ENCODE measurements at regions not wholly inside any gene's neighbourhood (a gene's known extent, or its start where the extent isn't known, plus 50 kb on each side); places are given as distances from the start of the nearest gene placed in this dataset.
"Not testable (repeated sequence)": the region's sequence is repeated elsewhere in the genome, so short reads cannot be mapped to it uniquely, and the experiment has no call there.

GRCh38 chr10:46645110-46645509 lies 66.2 kb downstream of the SYT15 start:
- DNase-seq; intact Hi-C loops (cut with DNase I): not testable (repeated sequence)

- not testable (repeated sequence) for DNase-seq
These were observed 67.2 kb downstream of the SYT15 start for GRCh38 chr10:46646132-46646531.

GRCh38 chr10:46650967-46651366 lies 72.0 kb downstream of the SYT15 start:
- DNase-seq; intact Hi-C loops (cut with DNase I): not testable (repeated sequence)

More at GRCh38 chr10:46646132-46646531, 67.2 kb downstream of the SYT15 start:
- intact Hi-C loops (cut with DNase I), result not testable (repeated sequence)

GRCh38 chr10:46657437-46657836 lies 78.5 kb downstream of the SYT15 start:
- intact Hi-C loops (cut with DNase I); DNase-seq: not testable (repeated sequence)

- DNase-seq; intact Hi-C loops (cut with DNase I): not testable (repeated sequence)
These were observed 81.3 kb downstream of the SYT15 start for GRCh38 chr10:46660027-46660834.

- intact Hi-C loops (cut with DNase I); DNase-seq: not testable (repeated sequence)
These were observed 81.9 kb downstream of the SYT15 start for GRCh38 chr10:46660835-46661164.

GRCh38 chr10:46665536-46665935 lies 86.6 kb downstream of the SYT15 start:
- DNase-seq; intact Hi-C loops (cut with DNase I): not testable (repeated sequence)

- DNase-seq; intact Hi-C loops (cut with DNase I): not testable (repeated sequence)
These were observed 89.5 kb downstream of the SYT15 start for GRCh38 chr10:46668357-46668997.

- DNase-seq; intact Hi-C loops (cut with DNase I): not testable (repeated sequence)
These were observed 99.0 kb downstream of the SYT15 start for GRCh38 chr10:46677836-46678435.

GRCh38 chr10:46691397-46691796 lies 112.5 kb downstream of the SYT15 start:
- intact Hi-C loops (cut with DNase I); DNase-seq: not testable (repeated sequence)

- peak in 5 of 42 donors; percentile 2 to 14 (median 4) for DNase-seq
- intact Hi-C loops (cut with DNase I), result not testable (repeated sequence)
These were observed 114.3 kb downstream of the SYT15 start for GRCh38 chr10:46693218-46693617.

- DNase-seq; intact Hi-C loops (cut with DNase I): not testable (repeated sequence)
These were observed 138.3 kb downstream of the SYT15 start for GRCh38 chr10:46717264-46717663.

- DNase-seq; intact Hi-C loops (cut with DNase I): not testable (repeated sequence)
These were observed 139.1 kb downstream of the SYT15 start for GRCh38 chr10:46718014-46718413.

GRCh38 chr10:46720386-46720785 lies 141.5 kb downstream of the SYT15 start:
- DNase-seq, result peak in 39 of 42 donors; percentile 2 to 83 (median 40)

GRCh38 chr10:46720811-46721518 lies 142.0 kb downstream of the SYT15 start:
- DNase-seq; intact Hi-C loops (cut with DNase I): not testable (repeated sequence)

More at GRCh38 chr10:46720386-46720785, 141.5 kb downstream of the SYT15 start:
- intact Hi-C loops (cut with DNase I), result not testable (repeated sequence)

GRCh38 chr10:46724258-46724657 lies 145.3 kb downstream of the SYT15 start:
- intact Hi-C loops (cut with DNase I); DNase-seq: not testable (repeated sequence)

- DNase-seq; intact Hi-C loops (cut with DNase I): not testable (repeated sequence)
These were observed 149.4 kb downstream of the SYT15 start for GRCh38 chr10:46728359-46728758.

- intact Hi-C loops (cut with DNase I); DNase-seq: not testable (repeated sequence)
These were observed 151.8 kb downstream of the SYT15 start for GRCh38 chr10:46730729-46731128.

GRCh38 chr10:46733635-46734261 lies 154.8 kb downstream of the SYT15 start:
- DNase-seq; intact Hi-C loops (cut with DNase I): not testable (repeated sequence)

Data from head of caudate nucleus (tissue), 42 donors.